HEK293 (cell line): ENCODE measurements at regions not wholly inside any gene's neighbourhood (a gene's known extent, or its start where the extent isn't known, plus 50 kb on each side); places are given as distances from the start of the nearest gene placed in this dataset.

Experiments used
- CTCF ChIA-PET: fragments of 350-600 bp; formaldehyde crosslinking; extraction: SDS; loops from one replicate; lab custom pipeline; 2021; ENCODE audit warnings: antibody characterized with exemption; lab: Yijun Ruan, JAX
- POLR2A ChIA-PET: fragments of 300-600 bp; formaldehyde crosslinking; extraction: SDS; loops from one replicate; lab custom pipeline; 2020; ENCODE audit warnings: antibody characterized with exemption, inconsistent platforms; lab: Yijun Ruan, JAX
- H3K27ac ChIP-seq: fragments of 200-500 bp; sonication (Bioruptor generic); 2 replicates; pipeline ENCODE4 v1.5.1; 2014; ENCODE audit warnings: low read depth, low read length, control low read depth, inconsistent platforms; ENCODE audit errors: extremely low read depth
- H3K36me3 ChIP-seq, 2 experiments: fragments of 200-500 bp in 1 of 2; sonication (Bioruptor generic) in 1 of 2; 1 replicate in 1 of 2; 2 replicates in 1 of 2; pipeline ENCODE4 v1.5.1; 2014 to 2017; ENCODE audit warnings: inconsistent platforms in 2 of 2, low read length in 2 of 2; ENCODE audit not compliant: control insufficient read depth in 2 of 2, insufficient read depth in 1 of 2
- H3K4me1 ChIP-seq: fragments of 200-500 bp; sonication (Bioruptor generic); 2 replicates; pipeline ENCODE4 v1.5.1; 2014; ENCODE audit warnings: mild to moderate bottlenecking, low read length, inconsistent platforms; ENCODE audit not compliant: control insufficient read depth, insufficient read depth
- H3K4me3 ChIP-seq: 2 replicates; pipeline ENCODE4 v1.5.1; 2011; ENCODE audit warnings: low read depth, mild to moderate bottlenecking, control low read depth, low read length, moderate library complexity
- H3K9me3 ChIP-seq: fragments of 200-500 bp; sonication (Bioruptor generic); 2 replicates; pipeline ENCODE4 v1.5.1; 2014; ENCODE audit warnings: low read depth, low read length, inconsistent platforms; ENCODE audit not compliant: control insufficient read depth, insufficient read depth
- CTCF ChIP-seq: fragments of 450-650 bp; formaldehyde crosslinking; IDR thresholded peaks from 2 replicates; pipeline ENCODE4 v1.5.1; 2016; ENCODE audit warnings: missing biosample characterization, missing genetic modification characterization
- EGR2 ChIP-seq: fragments of 450-650 bp; formaldehyde crosslinking; IDR thresholded peaks from 2 replicates; pipeline ENCODE4 v1.5.1; 2016; ENCODE audit warnings: low read depth, missing biosample characterization, missing genetic modification characterization
- FEZF1 ChIP-seq: fragments of 450-650 bp; formaldehyde crosslinking; IDR thresholded peaks from 2 replicates; pipeline ENCODE4 v1.5.1; 2016; ENCODE audit warnings: missing biosample characterization, missing genetic modification characterization
- GLIS2 ChIP-seq: fragments of 450-650 bp; formaldehyde crosslinking; IDR thresholded peaks from 2 replicates; pipeline ENCODE4 v1.5.1; 2016; ENCODE audit warnings: missing biosample characterization, missing genetic modification characterization
- HOXA7 ChIP-seq: sonication (generic); formaldehyde crosslinking; IDR thresholded peaks from 2 replicates; pipeline ENCODE4 v1.8.1; 2022; ENCODE audit warnings: missing genetic modification reagents, borderline replicate concordance
- HOXD13 ChIP-seq: sonication (generic); formaldehyde crosslinking; IDR thresholded peaks from 2 replicates; pipeline ENCODE4 v1.8.0; 2022; ENCODE audit warnings: missing genetic modification reagents, borderline replicate concordance
- KLF10 ChIP-seq: fragments of 450-650 bp; IDR thresholded peaks from 2 replicates; pipeline ENCODE4 v1.5.1; 2018; ENCODE audit warnings: missing biosample characterization, mild to moderate bottlenecking, missing genetic modification characterization
- MYNN ChIP-seq: fragments of 450-650 bp; formaldehyde crosslinking; IDR thresholded peaks from 2 replicates; pipeline ENCODE4 v1.5.1; 2016; ENCODE audit warnings: missing biosample characterization, missing genetic modification characterization, borderline replicate concordance
- RBAK ChIP-seq: fragments of 450-650 bp; formaldehyde crosslinking; IDR thresholded peaks from 2 replicates; pipeline ENCODE4 v1.5.1; 2016; ENCODE audit warnings: missing biosample characterization, missing genetic modification characterization
- YY2 ChIP-seq: fragments of 450-650 bp; formaldehyde crosslinking; IDR thresholded peaks from 2 replicates; pipeline ENCODE4 v1.5.1; 2016; ENCODE audit warnings: missing biosample characterization, missing genetic modification characterization
- ZFHX2 ChIP-seq: fragments of 450-650 bp; formaldehyde crosslinking; conservative IDR thresholded peaks from 2 replicates; pipeline ENCODE4 v1.5.1; 2016; ENCODE audit warnings: missing biosample characterization, missing genetic modification characterization
- ZNF221 ChIP-seq: fragments of 450-650 bp; formaldehyde crosslinking; IDR thresholded peaks from 2 replicates; pipeline ENCODE4 v1.5.1; 2017; ENCODE audit warnings: missing biosample characterization, missing genetic modification characterization, borderline replicate concordance
- ZNF274 ChIP-seq, 2 experiments: fragments of 200-500 bp in 1 of 2; fragments of 450-650 bp in 1 of 2; sonication (Bioruptor generic) in 1 of 2; formaldehyde crosslinking in 1 of 2; IDR thresholded peaks; 2 replicates each; pipeline versions ENCODE4 v1.5.1 to v1.6.1; 2014 to 2016; ENCODE audit warnings: borderline replicate concordance in 1 of 2, inconsistent platforms in 1 of 2, low read length in 1 of 2, missing biosample characterization in 1 of 2, missing genetic modification characterization in 1 of 2
- ZNF518A ChIP-seq: fragments of 450-650 bp; formaldehyde crosslinking; conservative IDR thresholded peaks from 2 replicates; pipeline ENCODE4 v1.5.1; 2016; ENCODE audit warnings: low read depth, missing biosample characterization, missing genetic modification characterization
- ZNF529 ChIP-seq: fragments of 450-650 bp; formaldehyde crosslinking; IDR thresholded peaks from 2 replicates; pipeline ENCODE4 v1.5.1; 2017; ENCODE audit warnings: missing genetic modification characterization, missing biosample characterization; ENCODE audit not compliant: insufficient replicate concordance
- ZNF549 ChIP-seq: fragments of 450-650 bp; IDR thresholded peaks from 2 replicates; pipeline ENCODE4 v1.5.1; 2018; ENCODE audit warnings: missing biosample characterization, missing genetic modification characterization, mild to moderate bottlenecking, inconsistent platforms, moderate library complexity
- ZNF626 ChIP-seq: fragments of 450-650 bp; sonication (Bioruptor Pico); formaldehyde crosslinking; IDR thresholded peaks from 2 replicates; pipeline ENCODE4 v1.5.1; 2018; ENCODE audit warnings: missing biosample characterization, missing genetic modification characterization, inconsistent platforms
- ZNF747 ChIP-seq: fragments of 450-650 bp; formaldehyde crosslinking; IDR thresholded peaks from 2 replicates; pipeline ENCODE4 v1.5.1; 2016; ENCODE audit warnings: missing biosample characterization, missing genetic modification characterization
- ZNF843 ChIP-seq: fragments of 450-650 bp; formaldehyde crosslinking; IDR thresholded peaks from 2 replicates; pipeline ENCODE4 v1.5.1; 2016; ENCODE audit warnings: missing biosample characterization, missing genetic modification characterization
- TF ChIP-seq, protein P1 (sequence below): fragments of 450-650 bp; formaldehyde crosslinking; IDR thresholded peaks from 2 replicates; pipeline ENCODE4 v1.5.1; 2016; ENCODE audit warnings: missing biosample characterization, missing genetic modification characterization, low read depth
- TF ChIP-seq, protein P2 (sequence below): fragments of 450-650 bp; formaldehyde crosslinking; IDR thresholded peaks from 2 replicates; pipeline ENCODE4 v1.5.1; 2017; ENCODE audit warnings: missing biosample characterization, missing genetic modification characterization

GRCh38 chr5:175206669-175207068 lies 237.3 kb downstream of the DRD1 start:
- Histone ChIP-seq H3K36me3 (no peaks in the 10 kb centered on the region), H3K27ac (no peak overlapping the region), H3K9me3 (no peaks in the 10 kb centered on the region), H3K4me1 (0 out of 2 replicates have a peak, but pooled peaks cover 5% of the 10 kb centered on the region), H3K4me3 (no peak overlapping the region)
- POLR2A ChIA-PET = no interaction called here
- no peak for TF ChIP-seq EGR2 (tag by site-specific recombination)
- TF ChIP-seq HOXA7 (CRISPR knock-in tag) = no peak
- no peak for TF ChIP-seq ZNF529 (tag by site-specific recombination)
- TF ChIP-seq RBAK = no peak
- peak; percentile 47 for TF ChIP-seq CTCF (tag by site-specific recombination)
- no peak for TF ChIP-seq ZNF549
- CTCF ChIA-PET = interaction anchor here (1.4 kb wide), 2 partner anchors 239 to 258 kb away, joined by 3 to 5 read pairs; no protein-coding TSS in a partner anchor

DNA sequence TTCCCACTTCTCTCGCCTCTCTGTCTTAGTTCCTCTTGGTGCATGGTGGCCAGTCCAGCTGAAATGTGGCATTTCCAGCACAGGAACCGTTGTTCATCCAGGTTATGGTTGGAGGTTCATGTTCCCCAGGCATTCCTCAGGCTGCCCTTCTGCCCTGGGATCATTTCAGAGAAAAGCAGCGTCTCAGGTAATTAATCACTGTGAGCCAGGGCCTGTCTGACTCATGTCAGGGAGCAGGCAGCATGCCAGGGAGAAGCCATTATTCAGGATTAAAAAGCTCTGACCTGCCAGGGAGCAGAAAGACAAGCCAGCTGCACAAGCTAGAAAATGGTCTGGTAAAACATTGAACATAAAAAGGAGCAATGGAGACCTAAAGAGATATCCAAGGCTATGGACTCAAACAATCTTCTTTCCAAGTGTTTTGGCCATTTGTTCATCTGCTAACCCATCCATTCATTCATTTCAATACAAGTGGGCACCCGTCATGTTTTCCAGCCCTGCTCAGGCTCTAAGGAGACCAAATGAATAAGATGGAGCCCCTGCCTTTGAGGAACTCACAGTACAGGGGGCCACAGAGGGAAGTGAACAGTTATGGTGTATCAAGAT lies 241.4 kb downstream of the DRD1 start:
- no peak overlapping the region; the same call in 1 of the 2 replicates for H3K27ac ChIP-seq
- H3K9me3 ChIP-seq = no peaks in the 10 kb centered on the region
- H3K36me3 ChIP-seq = no peaks in the 10 kb centered on the region
- ChIA-PET CTCF (interaction anchor here (0.7 kb wide), 1 partner anchor 232 kb away, joined by 4 read pairs; no protein-coding TSS in a partner anchor), POLR2A (interaction anchor here (1.2 kb wide), 1 partner anchor 85 kb away, joined by 3 read pairs; no protein-coding TSS in a partner anchor)
- no peak overlapping the region for H3K4me3 ChIP-seq
- 0 out of 2 replicates have a peak, but pooled peaks cover 5% of the 10 kb centered on the region for H3K4me1 ChIP-seq
- no peak for TF ChIP-seq ZNF626 (tag by site-specific recombination)
- no peak for TF ChIP-seq ZNF274 (IDR thresholded peaks at IDR 0.05; ENCODE audit: low read length)
- TF ChIP-seq ZNF274 (tag by site-specific recombination; IDR thresholded peaks at IDR 0.05; ENCODE audit: borderline replicate concordance) = no peak
- TF ChIP-seq, protein P1, sequence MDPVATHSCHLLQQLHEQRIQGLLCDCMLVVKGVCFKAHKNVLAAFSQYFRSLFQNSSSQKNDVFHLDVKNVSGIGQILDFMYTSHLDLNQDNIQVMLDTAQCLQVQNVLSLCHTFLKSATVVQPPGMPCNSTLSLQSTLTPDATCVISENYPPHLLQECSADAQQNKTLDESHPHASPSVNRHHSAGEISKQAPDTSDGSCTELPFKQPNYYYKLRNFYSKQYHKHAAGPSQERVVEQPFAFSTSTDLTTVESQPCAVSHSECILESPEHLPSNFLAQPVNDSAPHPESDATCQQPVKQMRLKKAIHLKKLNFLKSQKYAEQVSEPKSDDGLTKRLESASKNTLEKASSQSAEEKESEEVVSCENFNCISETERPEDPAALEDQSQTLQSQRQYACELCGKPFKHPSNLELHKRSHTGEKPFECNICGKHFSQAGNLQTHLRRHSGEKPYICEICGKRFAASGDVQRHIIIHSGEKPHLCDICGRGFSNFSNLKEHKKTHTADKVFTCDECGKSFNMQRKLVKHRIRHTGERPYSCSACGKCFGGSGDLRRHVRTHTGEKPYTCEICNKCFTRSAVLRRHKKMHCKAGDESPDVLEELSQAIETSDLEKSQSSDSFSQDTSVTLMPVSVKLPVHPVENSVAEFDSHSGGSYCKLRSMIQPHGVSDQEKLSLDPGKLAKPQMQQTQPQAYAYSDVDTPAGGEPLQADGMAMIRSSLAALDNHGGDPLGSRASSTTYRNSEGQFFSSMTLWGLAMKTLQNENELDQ (tag by site-specific recombination) = no peak
- TF ChIP-seq GLIS2 = no peak
- no peak for TF ChIP-seq ZNF747 (tag by site-specific recombination)
- TF ChIP-seq ZFHX2 = no peak
- no peak for TF ChIP-seq YY2
- TF ChIP-seq ZNF843 (tag by site-specific recombination) = no peak
- no peak for TF ChIP-seq KLF10 (tag by site-specific recombination)
- peak; percentile 19; the same call in 1 of the 2 replicates for TF ChIP-seq FEZF1 (tag by site-specific recombination)
- no peak for TF ChIP-seq MYNN (tag by site-specific recombination)
- no peak for TF ChIP-seq HOXD13
- TF ChIP-seq ZNF518A (tag by site-specific recombination) = no peak
- TF ChIP-seq, protein P2, sequence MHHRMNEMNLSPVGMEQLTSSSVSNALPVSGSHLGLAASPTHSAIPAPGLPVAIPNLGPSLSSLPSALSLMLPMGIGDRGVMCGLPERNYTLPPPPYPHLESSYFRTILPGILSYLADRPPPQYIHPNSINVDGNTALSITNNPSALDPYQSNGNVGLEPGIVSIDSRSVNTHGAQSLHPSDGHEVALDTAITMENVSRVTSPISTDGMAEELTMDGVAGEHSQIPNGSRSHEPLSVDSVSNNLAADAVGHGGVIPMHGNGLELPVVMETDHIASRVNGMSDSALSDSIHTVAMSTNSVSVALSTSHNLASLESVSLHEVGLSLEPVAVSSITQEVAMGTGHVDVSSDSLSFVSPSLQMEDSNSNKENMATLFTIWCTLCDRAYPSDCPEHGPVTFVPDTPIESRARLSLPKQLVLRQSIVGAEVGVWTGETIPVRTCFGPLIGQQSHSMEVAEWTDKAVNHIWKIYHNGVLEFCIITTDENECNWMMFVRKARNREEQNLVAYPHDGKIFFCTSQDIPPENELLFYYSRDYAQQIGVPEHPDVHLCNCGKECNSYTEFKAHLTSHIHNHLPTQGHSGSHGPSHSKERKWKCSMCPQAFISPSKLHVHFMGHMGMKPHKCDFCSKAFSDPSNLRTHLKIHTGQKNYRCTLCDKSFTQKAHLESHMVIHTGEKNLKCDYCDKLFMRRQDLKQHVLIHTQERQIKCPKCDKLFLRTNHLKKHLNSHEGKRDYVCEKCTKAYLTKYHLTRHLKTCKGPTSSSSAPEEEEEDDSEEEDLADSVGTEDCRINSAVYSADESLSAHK (tag by site-specific recombination) = no peak
- TF ChIP-seq ZNF221 (tag by site-specific recombination) = no peak
